NB4 (cell line): ENCODE measurements at regions not wholly inside any gene's neighbourhood (a gene's known extent, or its start where the extent isn't known, plus 50 kb on each side); places are given as distances from the start of the nearest gene placed in this dataset.

Experiments
- TF ChIP-seq, protein P1 (sequence below): IDR thresholded peaks from one replicate; pipeline ENCODE4 v1.5.1; 2012; ENCODE audit warnings: low read depth, low read length
- TF ChIP-seq, protein P2 (sequence below): IDR thresholded peaks from 2 replicates; pipeline ENCODE4 v1.6.1; 2011; ENCODE audit warnings: low read depth, low read length

DNA sequence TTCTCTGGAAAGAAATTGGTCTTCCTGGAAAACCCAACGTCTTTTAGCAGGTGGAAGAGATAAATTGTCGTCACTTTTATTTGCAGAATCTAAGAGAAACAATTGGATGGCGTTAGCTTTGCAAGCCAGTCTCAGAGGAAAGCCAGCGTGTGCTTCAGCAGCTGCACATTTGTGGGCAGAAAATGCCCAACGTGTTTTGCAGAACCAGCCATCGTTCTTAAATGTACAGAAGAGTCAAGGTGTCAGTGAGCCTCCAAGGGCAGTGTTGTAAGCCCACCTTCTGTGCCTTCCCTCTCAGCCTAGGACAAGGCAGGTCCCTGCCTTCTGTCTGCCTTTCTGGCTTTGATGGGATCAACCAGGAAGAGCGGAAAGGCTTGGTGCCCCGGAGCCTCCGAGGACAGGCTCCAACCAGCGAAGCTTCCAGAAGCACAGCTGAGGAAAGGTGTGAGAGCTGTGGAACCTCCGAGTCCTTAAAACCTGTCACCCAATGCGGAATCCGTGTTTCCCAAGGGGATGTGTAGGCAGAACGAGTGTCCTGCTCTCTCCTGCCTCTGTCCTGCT is 116.0 kb upstream of the IRX2 start:
- TF ChIP-seq, protein P1, sequence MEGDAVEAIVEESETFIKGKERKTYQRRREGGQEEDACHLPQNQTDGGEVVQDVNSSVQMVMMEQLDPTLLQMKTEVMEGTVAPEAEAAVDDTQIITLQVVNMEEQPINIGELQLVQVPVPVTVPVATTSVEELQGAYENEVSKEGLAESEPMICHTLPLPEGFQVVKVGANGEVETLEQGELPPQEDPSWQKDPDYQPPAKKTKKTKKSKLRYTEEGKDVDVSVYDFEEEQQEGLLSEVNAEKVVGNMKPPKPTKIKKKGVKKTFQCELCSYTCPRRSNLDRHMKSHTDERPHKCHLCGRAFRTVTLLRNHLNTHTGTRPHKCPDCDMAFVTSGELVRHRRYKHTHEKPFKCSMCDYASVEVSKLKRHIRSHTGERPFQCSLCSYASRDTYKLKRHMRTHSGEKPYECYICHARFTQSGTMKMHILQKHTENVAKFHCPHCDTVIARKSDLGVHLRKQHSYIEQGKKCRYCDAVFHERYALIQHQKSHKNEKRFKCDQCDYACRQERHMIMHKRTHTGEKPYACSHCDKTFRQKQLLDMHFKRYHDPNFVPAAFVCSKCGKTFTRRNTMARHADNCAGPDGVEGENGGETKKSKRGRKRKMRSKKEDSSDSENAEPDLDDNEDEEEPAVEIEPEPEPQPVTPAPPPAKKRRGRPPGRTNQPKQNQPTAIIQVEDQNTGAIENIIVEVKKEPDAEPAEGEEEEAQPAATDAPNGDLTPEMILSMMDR, result no peak
- TF ChIP-seq, protein P2, sequence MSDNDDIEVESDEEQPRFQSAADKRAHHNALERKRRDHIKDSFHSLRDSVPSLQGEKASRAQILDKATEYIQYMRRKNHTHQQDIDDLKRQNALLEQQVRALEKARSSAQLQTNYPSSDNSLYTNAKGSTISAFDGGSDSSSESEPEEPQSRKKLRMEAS, result no peak
